ENCODE measurements at regions not wholly inside any gene's neighbourhood (a gene's known extent, or its start where the extent isn't known, plus 50 kb on each side); places are given as distances from the start of the nearest gene placed in this dataset.
"Not testable (repeated sequence)": the region's sequence is repeated elsewhere in the genome, so short reads cannot be mapped to it uniquely, and the experiment has no call there.

DNA sequence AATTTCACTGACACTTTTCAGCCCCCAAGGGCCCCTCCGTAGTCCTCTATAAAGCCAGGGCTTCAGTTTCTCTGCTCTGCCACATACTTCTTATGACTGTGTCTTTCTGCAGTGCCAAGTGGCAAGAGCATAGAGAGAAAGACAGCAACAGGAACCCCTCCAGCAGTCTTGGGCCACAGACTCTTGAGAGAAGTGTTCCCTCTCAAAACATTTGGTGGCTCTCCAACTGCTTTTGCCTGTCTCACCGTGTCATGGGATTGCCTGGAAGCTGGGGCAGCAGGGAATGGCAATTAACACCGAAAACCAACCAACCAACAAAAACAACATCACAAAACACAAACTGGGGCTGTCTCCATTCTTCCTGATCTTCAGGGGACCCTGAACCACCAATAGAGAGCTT lies 73.8 kb upstream of the ELN start:
- no peak overlapping the region for H3K4me3 ChIP-seq
- no peaks in the 10 kb centered on the region for H3K27me3 ChIP-seq
- intact Hi-C loops (cut with DNase I) = no loop called here
- no peak overlapping the region for H3K27ac ChIP-seq (replicated peaks in 1 of 4)
- WGBS = 77% methylated on average over 3 of the region's 3 CpGs
- no peak for TF ChIP-seq POLR2AphosphoS5 (IDR thresholded peaks at IDR 0.05)
- no peak for TF ChIP-seq POLR2A (IDR thresholded peaks at IDR 0.05; ENCODE audit: low read depth)
- no peak for TF ChIP-seq EP300 (IDR thresholded peaks at IDR 0.05)
- TF ChIP-seq, protein P1, sequence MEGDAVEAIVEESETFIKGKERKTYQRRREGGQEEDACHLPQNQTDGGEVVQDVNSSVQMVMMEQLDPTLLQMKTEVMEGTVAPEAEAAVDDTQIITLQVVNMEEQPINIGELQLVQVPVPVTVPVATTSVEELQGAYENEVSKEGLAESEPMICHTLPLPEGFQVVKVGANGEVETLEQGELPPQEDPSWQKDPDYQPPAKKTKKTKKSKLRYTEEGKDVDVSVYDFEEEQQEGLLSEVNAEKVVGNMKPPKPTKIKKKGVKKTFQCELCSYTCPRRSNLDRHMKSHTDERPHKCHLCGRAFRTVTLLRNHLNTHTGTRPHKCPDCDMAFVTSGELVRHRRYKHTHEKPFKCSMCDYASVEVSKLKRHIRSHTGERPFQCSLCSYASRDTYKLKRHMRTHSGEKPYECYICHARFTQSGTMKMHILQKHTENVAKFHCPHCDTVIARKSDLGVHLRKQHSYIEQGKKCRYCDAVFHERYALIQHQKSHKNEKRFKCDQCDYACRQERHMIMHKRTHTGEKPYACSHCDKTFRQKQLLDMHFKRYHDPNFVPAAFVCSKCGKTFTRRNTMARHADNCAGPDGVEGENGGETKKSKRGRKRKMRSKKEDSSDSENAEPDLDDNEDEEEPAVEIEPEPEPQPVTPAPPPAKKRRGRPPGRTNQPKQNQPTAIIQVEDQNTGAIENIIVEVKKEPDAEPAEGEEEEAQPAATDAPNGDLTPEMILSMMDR (IDR thresholded peaks at IDR 0.05) = no peak
- H3K36me3 ChIP-seq = no peaks in the 10 kb centered on the region
- no peak for DNase-seq (ENCODE audit: extremely low spot score)
- H3K9me3 ChIP-seq = no peaks in the 10 kb centered on the region
- H3K4me1 ChIP-seq = no peaks in the 10 kb centered on the region

DNA sequence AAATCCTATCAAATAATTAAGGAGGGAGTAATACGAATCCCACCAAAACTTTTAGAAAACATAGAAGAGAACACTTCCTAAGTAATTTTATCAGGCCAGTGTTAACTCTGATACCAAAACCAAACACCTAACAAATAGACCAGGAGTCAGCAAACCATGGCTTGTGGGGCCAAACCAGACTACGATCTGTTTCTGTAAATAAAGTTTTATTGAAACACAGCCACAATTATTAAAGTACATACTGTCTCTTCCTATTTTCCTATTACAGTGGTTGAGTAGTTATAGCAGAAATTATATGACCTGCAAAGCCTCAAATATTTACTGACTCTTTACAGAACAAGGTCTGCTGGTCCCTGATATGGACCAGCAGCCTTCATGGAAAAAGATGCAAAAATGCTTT lies 73.1 kb upstream of the ELN start:
- 96% methylated on average over 2 of the region's 2 CpGs for WGBS
- Histone ChIP-seq H3K9me3 (no peaks in the 10 kb centered on the region), H3K4me1 (no peaks in the 10 kb centered on the region), H3K27me3 (no peaks in the 10 kb centered on the region), H3K27ac (replicated peaks in 1 of 4) (no peak overlapping the region), H3K4me3 (no peak overlapping the region), H3K36me3 (no peaks in the 10 kb centered on the region)
- DNase-seq (ENCODE audit: extremely low spot score) = no peak
- intact Hi-C loops (cut with DNase I) = no loop called here
- TF ChIP-seq, protein P1 (IDR thresholded peaks at IDR 0.05) = no peak
- TF ChIP-seq POLR2AphosphoS5 (IDR thresholded peaks at IDR 0.05) (no peak), EP300 (IDR thresholded peaks at IDR 0.05) (no peak), POLR2A (IDR thresholded peaks at IDR 0.05; ENCODE audit: low read depth) (no peak)

DNA sequence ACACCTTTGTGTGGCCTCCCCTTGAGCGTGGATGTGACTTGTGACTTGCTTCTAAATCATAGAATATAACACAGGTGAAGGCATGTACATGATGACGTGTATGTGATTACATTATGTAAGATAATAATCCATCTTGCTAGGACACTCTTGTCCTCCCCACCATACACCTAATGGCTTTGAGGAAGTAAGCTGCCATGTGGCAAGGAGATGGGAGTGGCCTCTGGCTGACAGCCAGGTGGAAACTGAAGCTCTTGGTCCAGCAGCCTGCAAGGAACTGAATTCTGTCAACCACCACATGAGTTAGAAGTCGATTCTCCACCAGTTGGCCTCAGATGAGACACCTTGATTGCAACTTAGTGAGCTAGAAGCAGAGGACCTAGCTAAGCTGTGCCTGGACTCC lies 67.4 kb upstream of the ELN start:
- Histone ChIP-seq H3K9me3 (peaks cover 0 to 24% (median 20%) of the 10 kb centered on the region in 4 donors), H3K27ac (replicated peaks in 1 of 4) (no peak overlapping the region), H3K4me3 (no peak overlapping the region), H3K4me1 (peaks cover 0 to 3% (median 0%) of the 10 kb centered on the region in 4 donors), H3K27me3 (no peaks in the 10 kb centered on the region), H3K36me3 (no peaks in the 10 kb centered on the region)
- DNase-seq (ENCODE audit: extremely low spot score) = no peak
- no peak for TF ChIP-seq EP300 (IDR thresholded peaks at IDR 0.05)
- TF ChIP-seq, protein P1 (IDR thresholded peaks at IDR 0.05) = no peak
- no peak for TF ChIP-seq POLR2AphosphoS5 (IDR thresholded peaks at IDR 0.05)
- TF ChIP-seq POLR2A (IDR thresholded peaks at IDR 0.05; ENCODE audit: low read depth) = no peak
- intact Hi-C loops (cut with DNase I) = no loop called here
- WGBS = 81% methylated on average over 3 of the region's 3 CpGs

DNA sequence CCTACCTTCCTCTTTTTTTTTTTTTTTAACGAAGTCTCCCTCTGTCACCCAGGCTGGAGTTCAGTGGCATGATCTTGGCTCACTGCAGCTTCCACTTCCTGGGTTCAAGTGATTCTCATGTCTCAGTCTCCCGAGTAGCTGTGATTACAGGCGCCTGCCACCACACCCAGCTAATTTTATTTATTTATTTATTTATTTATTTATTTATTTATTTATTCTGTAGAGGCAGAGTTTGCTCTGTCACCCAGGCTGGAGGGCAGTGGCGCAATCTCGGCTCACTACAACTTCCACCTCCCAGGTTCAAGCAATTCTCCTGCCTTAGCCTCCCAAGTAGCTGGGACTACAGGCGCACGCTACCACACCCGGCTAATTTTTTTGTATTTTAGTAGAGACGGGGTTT lies 66.0 kb upstream of the ELN start:
- peaks cover 0 to 24% (median 20%) of the 10 kb centered on the region in 4 donors for H3K9me3 ChIP-seq
- H3K27me3 ChIP-seq; H3K36me3 ChIP-seq; H3K4me3 ChIP-seq; DNase-seq (ENCODE audit: extremely low spot score); intact Hi-C loops (cut with DNase I); H3K27ac ChIP-seq (replicated peaks in 1 of 4); H3K4me1 ChIP-seq: not testable (repeated sequence)
- WGBS = 86% methylated on average over 9 of the region's 9 CpGs

DNA sequence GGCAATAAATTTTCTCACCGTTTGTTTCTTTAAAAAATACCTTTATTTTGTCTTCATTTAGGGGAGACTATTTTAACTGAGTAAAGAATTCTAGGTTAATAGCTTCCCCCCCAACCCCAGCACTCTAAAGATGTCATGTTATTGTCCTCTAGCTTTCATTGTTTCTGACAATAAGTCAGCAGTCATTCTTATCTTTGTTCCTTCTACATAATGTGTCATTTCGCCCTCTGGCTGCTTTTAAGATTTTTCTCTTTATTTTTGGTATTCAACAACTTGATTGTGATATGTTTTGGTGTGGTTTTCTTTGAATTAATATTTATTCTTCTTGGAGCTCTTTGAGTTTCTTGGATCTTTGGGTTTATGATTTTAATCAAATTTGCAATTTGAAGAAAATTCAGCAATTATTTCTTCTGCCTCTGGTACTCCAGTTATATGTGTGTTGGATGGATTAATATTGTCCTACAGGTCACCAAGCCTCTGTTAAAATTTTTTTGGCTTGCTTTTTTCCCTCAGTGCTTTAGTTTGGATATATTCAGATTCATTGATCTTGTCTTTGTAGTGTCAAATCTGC lies 64.6 kb upstream of the ELN start:
- H3K4me3 ChIP-seq = no peak overlapping the region
- H3K4me1 ChIP-seq = peaks cover 0 to 4% (median 3%) of the 10 kb centered on the region in 4 donors
- no peaks in the 10 kb centered on the region for H3K36me3 ChIP-seq
- no peak for DNase-seq (ENCODE audit: extremely low spot score)
- intact Hi-C loops (cut with DNase I) = no loop called here
- peaks cover 0 to 24% (median 20%) of the 10 kb centered on the region in 4 donors for H3K9me3 ChIP-seq
- WGBS = 87% methylated on average over 2 of the region's 2 CpGs
- TF ChIP-seq, protein P1 (IDR thresholded peaks at IDR 0.05) = no peak
- no peak for TF ChIP-seq POLR2AphosphoS5 (IDR thresholded peaks at IDR 0.05)
- no peak for TF ChIP-seq POLR2A (IDR thresholded peaks at IDR 0.05; ENCODE audit: low read depth)
- no peak for TF ChIP-seq EP300 (IDR thresholded peaks at IDR 0.05)
- no peaks in the 10 kb centered on the region for H3K27me3 ChIP-seq
- H3K27ac ChIP-seq (replicated peaks in 1 of 4) = no peak overlapping the region
